Body of pancreas (tissue), 4 donors: ENCODE measurements at regions not wholly inside any gene's neighbourhood (a gene's known extent, or its start where the extent isn't known, plus 50 kb on each side); places are given as distances from the start of the nearest gene placed in this dataset.

Source experiments
- ATAC-seq: fragments of 150-250 bp; one replicate; pipeline ENCODE4 v1.9.1; 2016
- DNase-seq, 4 donors: peaks; one replicate each; pipeline ENCODE4 v3.0.0-alpha.2; 2019
- H3K27ac ChIP-seq, 4 donors: fragments of 200-600 bp; sonication (generic); 1 replicate in 3 of 4; 2 replicates in 1 of 4; pipeline versions ENCODE4 v1.5.1 to v1.6.1; 2016 to 2019; ENCODE audit warnings: mild to moderate bottlenecking in 1 of 4, mixed read lengths in 1 of 4, moderate library complexity in 1 of 4
- H3K27me3 ChIP-seq, 2 donors: fragments of 200-600 bp; sonication (generic); one replicate each; pipeline ENCODE4 v1.6.0; 2016; ENCODE audit warnings: mild to moderate bottlenecking in 1 of 2
- H3K36me3 ChIP-seq, 2 donors: fragments of 200-600 bp; sonication (generic); replicated peaks in 1 of 2; 2 replicates each; pipeline ENCODE4 v1.5.1; 2016; ENCODE audit warnings: low read depth in 2 of 2; ENCODE audit not compliant: insufficient read depth in 1 of 2
- H3K4me1 ChIP-seq: fragments of 200-600 bp; sonication (generic); one replicate; pipeline ENCODE4 v1.6.0; 2016
- H3K4me3 ChIP-seq, 2 donors: fragments of 200-600 bp; sonication (generic); 1 replicate in 1 of 2; 2 replicates in 1 of 2; pipeline ENCODE4 v1.5.1; 2016 to 2019
- H3K9me3 ChIP-seq, 3 donors: fragments of 200-600 bp; sonication (generic); 1 replicate in 2 of 3; 2 replicates in 1 of 3; pipeline ENCODE4 v1.5.1; 2016
- POLR2A ChIP-seq, 3 donors: fragments of 450-650 bp; IDR thresholded peaks; one replicate each; pipeline ENCODE4 v1.6.1; 2016; ENCODE audit warnings: antibody characterized with exemption in 3 of 3, mild to moderate bottlenecking in 2 of 3
- WGBS, 2 donors: methylation state at CpG; one replicate each; pipeline ENCODE4 v1.1.5; 2017; 5-methylcytosine and 5-hydroxymethylcytosine counted together
- intact Hi-C: fragments of 100-400 bp; cut with DNase I; formaldehyde crosslinking; loops from one replicate; pipeline ENCODE4 v1.15.1; 2023
- TF ChIP-seq, protein P1 (sequence below), 7 experiments: fragments of 450-650 bp in 4 of 7; fragments of 200-600 bp in 3 of 7; sonication (generic) in 3 of 7; IDR thresholded peaks; one replicate each; pipeline ENCODE4 v1.5.1; 2016 to 2019; ENCODE audit warnings: antibody characterized with exemption in 7 of 7

DNA sequence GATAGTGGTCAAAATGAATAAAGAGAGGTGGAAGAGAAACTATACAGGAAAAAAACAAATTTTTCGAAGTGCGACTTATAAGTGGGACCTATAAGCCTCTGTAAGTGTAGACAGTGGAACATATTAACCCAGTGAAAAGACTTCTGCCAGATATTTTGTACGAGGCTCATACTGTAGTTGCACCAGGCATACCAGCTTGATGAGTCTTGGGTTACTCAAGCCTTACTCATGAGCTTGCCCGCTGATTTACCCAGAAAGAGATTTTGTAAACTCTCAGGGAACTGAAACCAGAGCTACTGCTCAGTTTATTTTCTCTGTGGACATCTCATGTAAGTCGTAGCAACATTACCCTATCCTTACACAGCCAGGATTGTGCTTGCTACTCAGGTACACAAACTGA is 708.0 kb upstream of the SOX9 start:
- TF ChIP-seq, protein P1, sequence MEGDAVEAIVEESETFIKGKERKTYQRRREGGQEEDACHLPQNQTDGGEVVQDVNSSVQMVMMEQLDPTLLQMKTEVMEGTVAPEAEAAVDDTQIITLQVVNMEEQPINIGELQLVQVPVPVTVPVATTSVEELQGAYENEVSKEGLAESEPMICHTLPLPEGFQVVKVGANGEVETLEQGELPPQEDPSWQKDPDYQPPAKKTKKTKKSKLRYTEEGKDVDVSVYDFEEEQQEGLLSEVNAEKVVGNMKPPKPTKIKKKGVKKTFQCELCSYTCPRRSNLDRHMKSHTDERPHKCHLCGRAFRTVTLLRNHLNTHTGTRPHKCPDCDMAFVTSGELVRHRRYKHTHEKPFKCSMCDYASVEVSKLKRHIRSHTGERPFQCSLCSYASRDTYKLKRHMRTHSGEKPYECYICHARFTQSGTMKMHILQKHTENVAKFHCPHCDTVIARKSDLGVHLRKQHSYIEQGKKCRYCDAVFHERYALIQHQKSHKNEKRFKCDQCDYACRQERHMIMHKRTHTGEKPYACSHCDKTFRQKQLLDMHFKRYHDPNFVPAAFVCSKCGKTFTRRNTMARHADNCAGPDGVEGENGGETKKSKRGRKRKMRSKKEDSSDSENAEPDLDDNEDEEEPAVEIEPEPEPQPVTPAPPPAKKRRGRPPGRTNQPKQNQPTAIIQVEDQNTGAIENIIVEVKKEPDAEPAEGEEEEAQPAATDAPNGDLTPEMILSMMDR (IDR thresholded peaks at IDR 0.05), result no peak
- no peak for TF ChIP-seq POLR2A (IDR thresholded peaks at IDR 0.05)
- H3K27me3 ChIP-seq, result no peaks in the 10 kb centered on the region
- ATAC-seq (no peak), DNase-seq (no peak)
- intact Hi-C loops, result no loop called here
- H3K27ac ChIP-seq, result no peak overlapping the region
- WGBS, 2 donors, result 73 to 79% methylated on average over 5 of the region's 5 CpGs
- no peaks in the 10 kb centered on the region for H3K36me3 ChIP-seq
- no peaks in the 10 kb centered on the region for H3K9me3 ChIP-seq
- H3K4me3 ChIP-seq, result no peak overlapping the region
- no peaks in the 10 kb centered on the region for H3K4me1 ChIP-seq

DNA sequence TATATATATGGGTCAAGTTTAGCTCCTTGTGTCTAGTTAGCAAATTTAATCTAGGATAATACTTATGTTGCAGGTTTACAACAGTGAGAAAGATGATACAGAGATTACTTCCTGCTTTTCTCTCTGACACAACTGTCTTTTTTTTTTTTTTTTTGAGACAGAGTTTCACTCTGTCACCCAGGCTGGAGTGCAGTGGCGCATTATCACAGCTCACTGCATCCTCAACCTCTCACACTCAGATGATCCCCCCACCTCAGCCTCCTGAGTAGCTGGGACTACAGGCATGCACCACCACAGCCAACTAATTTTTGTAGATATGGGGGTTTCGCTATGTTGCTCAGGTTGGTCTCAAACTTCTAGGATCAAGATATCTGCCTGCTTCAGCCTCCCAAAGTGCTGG is 706.9 kb upstream of the SOX9 start:
- no peaks in the 10 kb centered on the region for H3K4me1 ChIP-seq
- ATAC-seq, result no peak
- H3K27me3 ChIP-seq, result no peaks in the 10 kb centered on the region
- no peak overlapping the region for H3K27ac ChIP-seq
- H3K4me3 ChIP-seq, result no peak overlapping the region
- no peak for DNase-seq
- TF ChIP-seq, protein P1 (IDR thresholded peaks at IDR 0.05), result no peak
- intact Hi-C loops, result no loop called here
- WGBS, 2 donors, result 92 to 95% methylated on average over 2 of the region's 2 CpGs
- no peaks in the 10 kb centered on the region for H3K36me3 ChIP-seq
- H3K9me3 ChIP-seq, result no peaks in the 10 kb centered on the region

GRCh38 chr17:71417142-71417541 is 703.7 kb upstream of the SOX9 start:
- no peak for ATAC-seq

DNA sequence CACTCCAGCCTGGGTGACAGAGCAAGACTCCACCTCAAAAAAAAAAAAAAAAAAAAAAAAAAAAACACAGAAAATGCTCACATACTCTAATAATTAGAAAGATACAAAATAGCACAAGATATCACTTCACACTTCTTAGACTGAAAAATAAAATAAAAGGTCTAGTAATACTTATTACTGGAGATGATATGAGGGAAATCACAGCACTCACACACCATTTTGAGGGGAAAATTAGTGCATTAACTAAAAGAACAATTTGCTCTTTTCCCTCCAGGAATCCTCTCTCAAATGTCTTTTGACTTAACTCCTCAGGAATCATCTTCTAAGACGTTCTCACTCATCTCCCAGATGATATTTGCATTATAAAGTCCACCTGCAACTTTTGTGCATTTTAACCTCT is 697.9 kb upstream of the SOX9 start:
- ATAC-seq (no peak), DNase-seq (no peak)
- intact Hi-C loops, result no loop called here
- no peaks in the 10 kb centered on the region for H3K9me3 ChIP-seq
- no peaks in the 10 kb centered on the region for H3K27me3 ChIP-seq
- H3K4me3 ChIP-seq, result no peak overlapping the region
- H3K36me3 ChIP-seq, result no peaks in the 10 kb centered on the region
- 58 to 78% methylated on average over 1 of the region's 1 CpG for WGBS, 2 donors
- TF ChIP-seq POLR2A (IDR thresholded peaks at IDR 0.05), result no peak
- TF ChIP-seq, protein P1 (IDR thresholded peaks at IDR 0.05), result no peak
- no peaks in the 10 kb centered on the region for H3K4me1 ChIP-seq
- no peak overlapping the region for H3K27ac ChIP-seq

More at GRCh38 chr17:71417142-71417541, 703.7 kb upstream of the SOX9 start:
- Histone ChIP-seq H3K36me3 (no peaks in the 10 kb centered on the region), H3K4me1 (no peaks in the 10 kb centered on the region), H3K4me3 (no peak overlapping the region), H3K27me3 (no peaks in the 10 kb centered on the region), H3K9me3 (no peaks in the 10 kb centered on the region), H3K27ac (no peak overlapping the region)
- no peak for TF ChIP-seq POLR2A (IDR thresholded peaks at IDR 0.05)
- TF ChIP-seq, protein P1 (IDR thresholded peaks at IDR 0.05), result no peak
- WGBS, 2 donors, result 89 to 98% methylated on average over 1 of the region's 1 CpG
- DNase-seq, result no peak
- intact Hi-C loops, result no loop called here

DNA sequence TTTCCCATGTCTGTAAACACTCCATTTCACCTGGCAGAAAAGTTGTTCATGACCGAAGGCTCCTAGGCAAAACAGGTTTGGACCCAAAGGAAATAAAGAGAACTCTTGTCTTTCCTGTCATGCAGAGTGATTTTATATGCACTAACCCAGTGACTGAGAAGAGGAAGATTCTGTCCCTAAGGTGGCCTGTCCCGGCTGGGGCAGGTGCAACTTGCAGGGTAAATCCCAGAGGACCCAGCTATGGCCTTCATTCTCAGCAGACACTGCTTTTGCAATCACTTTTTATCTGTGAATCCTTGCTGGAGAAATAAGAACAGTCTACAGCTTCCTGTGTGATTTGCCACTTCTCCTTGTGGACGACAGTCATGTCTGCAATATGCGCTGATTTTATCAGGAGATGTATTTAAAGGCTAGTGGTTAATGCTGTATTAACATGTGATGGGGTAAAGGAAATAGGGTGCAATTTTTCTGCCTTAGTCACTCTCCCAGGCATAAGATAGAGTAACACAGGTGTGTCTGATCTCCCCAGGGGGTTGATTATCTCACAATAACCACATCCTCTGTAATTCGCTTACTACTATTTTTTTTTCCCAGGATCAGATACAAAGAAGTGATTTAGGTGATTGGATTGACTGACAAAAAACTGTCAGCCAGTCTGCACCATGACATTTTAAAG is 696.8 kb upstream of the SOX9 start:
- no peaks in the 10 kb centered on the region for H3K27me3 ChIP-seq
- H3K4me3 ChIP-seq, result no peak overlapping the region
- no peaks in the 10 kb centered on the region for H3K4me1 ChIP-seq
- 51 to 60% methylated on average over 5 of the region's 5 CpGs for WGBS, 2 donors
- intact Hi-C loops, result no loop called here
- no peak for ATAC-seq
- H3K27ac ChIP-seq, result no peak overlapping the region
- H3K36me3 ChIP-seq, result no peaks in the 10 kb centered on the region
- DNase-seq, result no peak
- no peaks in the 10 kb centered on the region for H3K9me3 ChIP-seq
- TF ChIP-seq, protein P1 (IDR thresholded peaks at IDR 0.05), result no peak
- TF ChIP-seq POLR2A (IDR thresholded peaks at IDR 0.05), result no peak
